ENCODE measurements at regions not wholly inside any gene's neighbourhood (a gene's known extent, or its start where the extent isn't known, plus 50 kb on each side); places are given as distances from the start of the nearest gene placed in this dataset.

DNA sequence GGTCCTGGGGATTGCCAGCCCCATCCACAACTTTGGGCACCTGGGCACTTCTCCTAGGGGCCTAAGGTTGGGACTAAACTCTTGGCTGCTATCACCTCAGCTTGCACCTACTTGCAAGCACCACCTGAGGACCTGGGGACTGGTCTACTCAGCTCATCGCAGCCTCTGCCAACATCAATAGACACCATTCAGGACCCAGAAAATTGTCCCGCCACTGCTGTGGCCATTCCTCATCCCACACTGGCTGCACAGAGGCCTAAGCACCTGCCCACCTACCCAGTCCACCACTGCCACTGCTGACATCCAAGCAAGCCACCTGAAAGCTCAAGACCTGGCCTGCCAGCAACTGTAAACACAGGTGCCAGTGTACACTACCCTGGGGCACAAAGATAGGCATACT is 234.1 kb downstream of the STK31 start:
- TF ChIP-seq, protein P1, sequence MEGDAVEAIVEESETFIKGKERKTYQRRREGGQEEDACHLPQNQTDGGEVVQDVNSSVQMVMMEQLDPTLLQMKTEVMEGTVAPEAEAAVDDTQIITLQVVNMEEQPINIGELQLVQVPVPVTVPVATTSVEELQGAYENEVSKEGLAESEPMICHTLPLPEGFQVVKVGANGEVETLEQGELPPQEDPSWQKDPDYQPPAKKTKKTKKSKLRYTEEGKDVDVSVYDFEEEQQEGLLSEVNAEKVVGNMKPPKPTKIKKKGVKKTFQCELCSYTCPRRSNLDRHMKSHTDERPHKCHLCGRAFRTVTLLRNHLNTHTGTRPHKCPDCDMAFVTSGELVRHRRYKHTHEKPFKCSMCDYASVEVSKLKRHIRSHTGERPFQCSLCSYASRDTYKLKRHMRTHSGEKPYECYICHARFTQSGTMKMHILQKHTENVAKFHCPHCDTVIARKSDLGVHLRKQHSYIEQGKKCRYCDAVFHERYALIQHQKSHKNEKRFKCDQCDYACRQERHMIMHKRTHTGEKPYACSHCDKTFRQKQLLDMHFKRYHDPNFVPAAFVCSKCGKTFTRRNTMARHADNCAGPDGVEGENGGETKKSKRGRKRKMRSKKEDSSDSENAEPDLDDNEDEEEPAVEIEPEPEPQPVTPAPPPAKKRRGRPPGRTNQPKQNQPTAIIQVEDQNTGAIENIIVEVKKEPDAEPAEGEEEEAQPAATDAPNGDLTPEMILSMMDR (IDR thresholded peaks at IDR 0.05; ENCODE audit: low read depth, low read length): no peak
- no peak for DNase-seq (ENCODE audit: low read depth in 2 of 2)
- no peak overlapping the region for H3K4me3 ChIP-seq (replicated peaks in 1 of 2; ENCODE audit: low read depth in 2 of 2, low read length in 2 of 2)

DNA sequence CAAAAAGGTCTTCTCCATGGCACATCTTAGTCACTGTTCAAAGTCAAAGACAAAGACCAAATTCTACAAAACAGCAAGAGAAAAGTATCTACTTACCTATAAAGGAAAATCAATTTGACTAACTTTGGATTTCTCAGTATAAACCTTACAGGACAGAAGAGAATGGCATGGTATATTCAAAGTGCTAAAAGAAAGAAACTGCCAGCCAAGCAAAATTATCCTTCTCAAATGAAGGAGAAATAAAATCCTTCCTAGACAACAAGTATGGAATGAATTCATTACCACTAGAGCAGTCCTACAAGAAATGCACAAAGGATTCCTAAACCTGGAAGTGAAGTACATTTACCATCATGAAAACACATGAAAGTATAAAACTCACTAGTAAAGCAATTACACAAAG is 235.5 kb downstream of the STK31 start:
- H3K4me3 ChIP-seq (replicated peaks in 1 of 2; ENCODE audit: low read depth in 2 of 2, low read length in 2 of 2): no peak overlapping the region
- TF ChIP-seq, protein P1 (IDR thresholded peaks at IDR 0.05; ENCODE audit: low read depth, low read length): no peak
- no peak for DNase-seq (ENCODE audit: low read depth in 2 of 2)

DNA sequence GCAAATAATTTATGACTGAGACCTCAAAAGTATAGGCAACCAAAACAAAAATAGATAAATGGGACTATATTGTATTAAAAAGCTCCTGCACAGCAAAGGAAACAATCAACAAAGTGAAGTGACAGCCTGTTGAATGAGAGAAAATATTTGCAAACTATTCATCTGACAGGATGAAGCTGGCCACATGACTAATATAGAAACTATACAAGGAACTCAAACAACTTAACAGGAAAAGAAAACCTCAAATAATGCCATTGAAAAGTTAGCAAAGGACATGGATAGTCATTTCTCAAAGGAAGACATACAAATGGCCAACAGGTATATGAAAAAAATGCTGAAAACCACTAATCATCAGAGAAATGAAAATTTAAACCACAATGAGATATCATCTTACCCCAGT is 245.1 kb downstream of the STK31 start:
- H3K4me3 ChIP-seq (replicated peaks in 1 of 2; ENCODE audit: low read depth in 2 of 2, low read length in 2 of 2): no peak overlapping the region
- TF ChIP-seq, protein P1 (IDR thresholded peaks at IDR 0.05; ENCODE audit: low read depth, low read length): no peak
- DNase-seq (ENCODE audit: low read depth in 2 of 2): peak in 1 of 2 donors; percentile 42

DNA sequence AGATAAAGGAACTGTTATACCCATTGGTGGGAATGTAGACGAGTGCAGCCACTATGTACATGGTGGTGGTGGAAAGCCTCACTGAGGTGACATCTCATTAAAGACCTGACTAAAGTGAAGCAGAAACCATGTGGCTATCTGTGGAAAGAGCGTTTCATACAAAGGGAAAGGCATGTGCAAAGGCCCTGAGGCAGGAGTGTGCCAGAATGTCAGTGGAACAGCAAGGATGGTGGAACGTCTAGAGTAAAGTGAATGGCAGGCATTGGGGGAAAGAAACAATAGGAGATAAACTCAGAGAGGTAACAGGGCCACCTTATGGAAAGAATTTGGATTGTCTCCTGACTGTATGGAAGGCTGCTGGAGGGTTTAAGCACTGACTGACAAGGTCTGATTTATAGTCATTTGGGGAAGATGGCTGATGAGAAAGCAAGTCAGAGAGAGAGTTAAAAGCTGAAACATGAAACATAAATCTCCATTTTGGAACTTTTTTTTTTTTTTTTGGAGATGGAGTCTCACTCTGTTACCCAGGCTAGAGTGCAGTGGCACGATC is 245.7 kb downstream of the STK31 start:
- no peak overlapping the region for H3K4me3 ChIP-seq (replicated peaks in 1 of 2; ENCODE audit: low read depth in 2 of 2, low read length in 2 of 2)
- DNase-seq (ENCODE audit: low read depth in 2 of 2): no peak
- TF ChIP-seq, protein P1 (IDR thresholded peaks at IDR 0.05; ENCODE audit: low read depth, low read length): no peak

DNA sequence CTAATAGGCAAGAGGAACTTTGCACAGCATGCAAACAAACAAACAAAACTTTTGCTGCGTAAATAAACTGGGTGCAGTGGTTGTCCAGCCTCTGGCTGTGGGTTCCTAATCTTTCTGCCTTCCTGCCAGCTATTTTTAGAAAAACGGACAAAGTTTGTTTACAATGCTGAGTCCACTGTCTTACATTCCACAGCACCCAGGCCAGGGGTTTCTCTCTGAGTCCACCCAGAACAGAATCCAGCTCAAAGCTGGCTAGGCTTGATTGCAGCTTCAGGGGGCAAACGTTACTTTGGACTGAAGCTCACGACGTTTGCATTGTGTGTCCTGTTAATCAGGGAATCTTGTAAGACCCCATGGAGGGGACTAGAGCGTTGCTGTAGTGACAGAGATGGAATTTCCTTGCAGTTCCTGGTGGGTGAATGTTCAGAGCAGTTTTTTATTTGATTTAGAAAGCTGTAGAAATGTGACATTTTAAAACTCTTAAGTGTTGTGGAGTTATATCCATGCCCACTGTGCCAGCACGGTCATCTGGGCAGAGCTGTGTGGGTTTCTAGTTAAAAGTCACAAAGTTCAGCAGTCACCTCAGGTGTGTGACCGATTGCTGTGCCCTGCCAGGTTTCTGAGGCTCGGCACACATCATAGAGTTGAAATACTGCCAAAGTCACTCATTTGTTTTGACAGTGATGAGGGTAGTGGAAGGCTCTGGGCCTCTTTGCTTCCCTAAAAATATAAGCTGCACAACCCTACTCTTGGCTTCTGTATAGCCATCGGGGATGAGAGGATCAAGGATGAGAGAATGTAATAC is 247.0 kb downstream of the STK31 start:
- TF ChIP-seq, protein P1 (IDR thresholded peaks at IDR 0.05; ENCODE audit: low read depth, low read length): no peak
- peak in 1 of 2 donors; percentile 9 for DNase-seq (ENCODE audit: low read depth in 2 of 2)
- no peak overlapping the region for H3K4me3 ChIP-seq (replicated peaks in 1 of 2; ENCODE audit: low read depth in 2 of 2, low read length in 2 of 2)

DNA sequence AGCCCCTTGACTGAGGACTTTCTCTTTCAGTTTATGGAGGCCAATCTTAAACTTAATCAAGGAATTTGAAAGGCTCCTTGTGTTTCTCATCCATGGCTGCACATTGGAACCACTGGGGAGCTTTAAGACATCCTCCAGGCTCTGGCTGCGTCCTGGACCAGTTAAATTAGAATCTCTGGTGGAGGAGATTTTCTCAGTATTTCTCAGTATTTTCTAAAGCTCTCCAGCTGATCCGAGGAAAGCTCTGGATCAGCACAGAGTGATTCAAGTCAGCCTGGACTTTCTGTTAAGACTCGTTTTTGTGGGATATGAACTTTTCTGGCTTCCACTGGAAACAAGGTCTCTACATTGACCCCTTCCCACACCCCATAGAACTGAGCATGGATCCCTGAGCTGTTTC is 249.8 kb downstream of the STK31 start:
- no peak for DNase-seq (ENCODE audit: low read depth in 2 of 2)
- TF ChIP-seq, protein P1 (IDR thresholded peaks at IDR 0.05; ENCODE audit: low read depth, low read length): no peak

More for the DNA sequence above, 249.8 kb downstream of the STK31 start:
- no peak overlapping the region for H3K4me3 ChIP-seq (replicated peaks in 1 of 2; ENCODE audit: low read depth in 2 of 2, low read length in 2 of 2)
